OCI-LY1 (cell line): ENCODE measurements at regions not wholly inside any gene's neighbourhood (a gene's known extent, or its start where the extent isn't known, plus 50 kb on each side); places are given as distances from the start of the nearest gene placed in this dataset.

Source experiments
- EZH2 ChIP-seq: fragments of 200-600 bp; sonication (generic), shearing (Covaris generic); IDR thresholded peaks from 2 replicates; pipeline ENCODE4 v1.8.0; 2017; ENCODE audit warnings: borderline replicate concordance, mixed run types, mild to moderate bottlenecking, antibody characterized with exemption, low read length, moderate library complexity, mixed read lengths
- TF ChIP-seq, protein P1 (sequence below): fragments of 200-600 bp; sonication (generic), shearing (Covaris generic); IDR thresholded peaks from 2 replicates; pipeline ENCODE4 v1.5.1; 2017; ENCODE audit warnings: mild to moderate bottlenecking, antibody characterized with exemption, low read length, moderate library complexity, mixed read lengths

DNA sequence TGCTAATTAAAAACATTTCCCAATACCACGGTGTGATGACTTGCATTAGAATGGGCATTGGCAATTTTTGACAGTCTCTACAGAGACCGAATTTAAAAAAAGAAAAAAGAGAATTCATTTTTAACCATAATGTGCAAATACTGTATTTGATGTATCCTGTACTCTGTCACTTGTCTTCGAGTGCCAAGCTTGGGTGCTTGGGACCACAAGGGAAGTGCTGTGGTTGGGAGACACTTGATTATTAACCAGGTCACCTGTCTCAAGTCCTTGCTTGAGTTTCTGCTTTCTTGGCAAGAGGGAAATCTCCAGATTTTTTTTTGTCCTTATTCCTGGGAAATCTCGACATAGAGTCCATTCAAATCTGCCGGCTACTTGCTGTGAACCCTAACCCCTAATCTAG lies 209.0 kb downstream of the MC4R start:
- TF ChIP-seq, protein P1, sequence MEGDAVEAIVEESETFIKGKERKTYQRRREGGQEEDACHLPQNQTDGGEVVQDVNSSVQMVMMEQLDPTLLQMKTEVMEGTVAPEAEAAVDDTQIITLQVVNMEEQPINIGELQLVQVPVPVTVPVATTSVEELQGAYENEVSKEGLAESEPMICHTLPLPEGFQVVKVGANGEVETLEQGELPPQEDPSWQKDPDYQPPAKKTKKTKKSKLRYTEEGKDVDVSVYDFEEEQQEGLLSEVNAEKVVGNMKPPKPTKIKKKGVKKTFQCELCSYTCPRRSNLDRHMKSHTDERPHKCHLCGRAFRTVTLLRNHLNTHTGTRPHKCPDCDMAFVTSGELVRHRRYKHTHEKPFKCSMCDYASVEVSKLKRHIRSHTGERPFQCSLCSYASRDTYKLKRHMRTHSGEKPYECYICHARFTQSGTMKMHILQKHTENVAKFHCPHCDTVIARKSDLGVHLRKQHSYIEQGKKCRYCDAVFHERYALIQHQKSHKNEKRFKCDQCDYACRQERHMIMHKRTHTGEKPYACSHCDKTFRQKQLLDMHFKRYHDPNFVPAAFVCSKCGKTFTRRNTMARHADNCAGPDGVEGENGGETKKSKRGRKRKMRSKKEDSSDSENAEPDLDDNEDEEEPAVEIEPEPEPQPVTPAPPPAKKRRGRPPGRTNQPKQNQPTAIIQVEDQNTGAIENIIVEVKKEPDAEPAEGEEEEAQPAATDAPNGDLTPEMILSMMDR: no peak
- no peak for TF ChIP-seq EZH2
